IMR-90 (cell line): ENCODE measurements at regions not wholly inside any gene's neighbourhood (a gene's known extent, or its start where the extent isn't known, plus 50 kb on each side); places are given as distances from the start of the nearest gene placed in this dataset.

Experiments
- ATAC-seq: fragments of 200-7000 bp; cut with Tn5 transposase; 2 replicates; pipeline ENCODE4 v1.9.1; 2020; ENCODE audit warnings: low read depth, mild to moderate bottlenecking, moderate library complexity
- BruUV-seq: library from RNA; stranded (reverse); fragments of 400-500 nt; replicated peaks from 2 replicates; lab custom pipeline; 2021; lab: Mats Ljungman, UMichigan
- CTCF ChIA-PET: fragments of 300-600 bp; formaldehyde crosslinking; extraction: SDS; loops from one replicate; lab custom pipeline; 2021; ENCODE audit warnings: antibody characterized with exemption; lab: Yijun Ruan, JAX
- POLR2A ChIA-PET: fragments of 300-600 bp; sonication (Branson Sonifier 250); formaldehyde crosslinking; loops from one replicate; lab custom pipeline; 2022; ENCODE audit warnings: antibody characterized with exemption; ENCODE audit not compliant: unreplicated experiment; lab: Charles Lee
- DNase-seq: peaks from one replicate; pipeline ENCODE4 v3.0.0; 2013
- H2AFZ ChIP-seq: replicated peaks from 2 replicates; pipeline ENCODE3; 2013; ENCODE audit warnings: low read length, mild to moderate bottlenecking; ENCODE audit not compliant: poor library complexity
- H2AK5ac ChIP-seq: 2 replicates; pipeline ENCODE4 v1.6.1; 2013; ENCODE audit warnings: low read depth, low read length, inconsistent platforms
- H2AK9ac ChIP-seq: replicated peaks from 2 replicates; pipeline ENCODE3; 2013; ENCODE audit warnings: mild to moderate bottlenecking, low read depth, low read length, moderate library complexity; ENCODE audit not compliant: poor library complexity
- H2BK120ac ChIP-seq: 2 replicates; pipeline ENCODE4 v1.6.1; 2013; ENCODE audit warnings: low read depth, low read length, inconsistent platforms
- H2BK15ac ChIP-seq: 3 replicates; pipeline ENCODE4 v1.6.1; 2013; ENCODE audit warnings: low read depth, low read length, inconsistent platforms
- H2BK20ac ChIP-seq: 2 replicates; pipeline ENCODE4 v1.6.1; 2013; ENCODE audit warnings: low read depth, mild to moderate bottlenecking, inconsistent platforms, low read length, moderate library complexity
- H2BK5ac ChIP-seq: 2 replicates; pipeline ENCODE4 v1.6.1; 2013; ENCODE audit warnings: mild to moderate bottlenecking, low read depth, low read length, inconsistent platforms; ENCODE audit not compliant: poor library complexity, severe bottlenecking
- H3K14ac ChIP-seq: replicated peaks from 2 replicates; pipeline ENCODE4 v1.6.1; 2013; ENCODE audit warnings: low read depth, low read length, inconsistent platforms
- H3K18ac ChIP-seq: 2 replicates; pipeline ENCODE4 v1.6.1; 2013; ENCODE audit warnings: low read depth, low read length, control low read depth
- H3K23ac ChIP-seq: 2 replicates; pipeline ENCODE4 v1.6.1; 2013; ENCODE audit warnings: low read depth, low read length, inconsistent platforms
- H3K27ac ChIP-seq: 2 replicates; pipeline ENCODE4 v1.5.1; 2013; ENCODE audit warnings: mild to moderate bottlenecking, control low read depth, low read length; ENCODE audit not compliant: insufficient read depth
- H3K27me3 ChIP-seq: 2 replicates; pipeline ENCODE4 v1.6.1; 2013; ENCODE audit warnings: low read length; ENCODE audit not compliant: control insufficient read depth, insufficient read depth
- H3K36me3 ChIP-seq: 2 replicates; pipeline ENCODE4 v1.6.1; 2013; ENCODE audit warnings: low read length, mixed read lengths; ENCODE audit not compliant: control insufficient read depth, insufficient read depth
- H3K4ac ChIP-seq: 2 replicates; pipeline ENCODE4 v1.6.1; 2013; ENCODE audit warnings: low read depth, low read length, inconsistent platforms
- H3K4me1 ChIP-seq: 2 replicates; pipeline ENCODE4 v1.6.1; 2013; ENCODE audit warnings: low read length, mixed read lengths; ENCODE audit not compliant: control insufficient read depth, insufficient read depth
- H3K4me2 ChIP-seq: 2 replicates; pipeline ENCODE4 v1.6.1; 2013; ENCODE audit warnings: low read depth, mild to moderate bottlenecking, control low read depth, low read length, moderate library complexity
- H3K4me3 ChIP-seq: 2 replicates; pipeline ENCODE4 v1.5.1; 2013; ENCODE audit warnings: low read depth, mild to moderate bottlenecking, control low read depth, low read length, moderate library complexity; ENCODE audit not compliant: insufficient read depth
- H3K56ac ChIP-seq: 2 replicates; pipeline ENCODE4 v1.6.1; 2013; ENCODE audit warnings: low read length, inconsistent platforms; ENCODE audit not compliant: insufficient read depth; ENCODE audit errors: extremely low read depth
- H3K79me1 ChIP-seq, 2 experiments: 2 replicates each; pipeline ENCODE4 v1.6.1; 2013; ENCODE audit warnings: low read length in 2 of 2, inconsistent platforms in 1 of 2, low read depth in 1 of 2
- H3K9ac ChIP-seq: 2 replicates; pipeline ENCODE4 v1.6.1; 2013; ENCODE audit warnings: low read depth, low read length, control low read depth
- H3K9me1 ChIP-seq: 2 replicates; pipeline ENCODE4 v1.6.1; 2013; ENCODE audit warnings: low read length, inconsistent platforms; ENCODE audit not compliant: insufficient read depth
- H3K9me3 ChIP-seq: 2 replicates; pipeline ENCODE4 v1.6.1; 2013; ENCODE audit warnings: low read length; ENCODE audit not compliant: control insufficient read depth, insufficient read depth
- H4K20me1 ChIP-seq: 2 replicates; pipeline ENCODE4 v1.6.1; 2013; ENCODE audit warnings: low read length, inconsistent platforms; ENCODE audit not compliant: insufficient read depth
- H4K5ac ChIP-seq: 2 replicates; pipeline ENCODE4 v1.6.1; 2013; ENCODE audit warnings: mild to moderate bottlenecking, low read depth, low read length, control low read depth
- H4K8ac ChIP-seq, 2 experiments: 2 replicates each; pipeline ENCODE4 v1.6.1; 2013; ENCODE audit warnings: low read depth in 2 of 2, low read length in 2 of 2, control low read depth in 1 of 2, inconsistent platforms in 1 of 2
- H4K91ac ChIP-seq: 2 replicates; pipeline ENCODE4 v1.6.1; 2013; ENCODE audit warnings: low read depth, low read length, inconsistent platforms; ENCODE audit not compliant: insufficient read depth
- MAFK ChIP-seq: IDR thresholded peaks from 2 replicates; pipeline ENCODE4 v1.6.1; 2012; ENCODE audit warnings: low read depth, low read length, improper control_type of control experiment
- RAD21 ChIP-seq: IDR thresholded peaks from 2 replicates; pipeline ENCODE4 v1.6.1; 2012; ENCODE audit warnings: low read length, improper control_type of control experiment
- RCOR1 ChIP-seq: IDR thresholded peaks from 2 replicates; pipeline ENCODE4 v1.6.1; 2012; ENCODE audit warnings: mild to moderate bottlenecking, low read length, improper control_type of control experiment; ENCODE audit not compliant: insufficient replicate concordance
- SMC3 ChIP-seq: fragments of 150-350 bp; IDR thresholded peaks from 2 replicates; pipeline ENCODE4 v1.6.1; 2016; ENCODE audit warnings: low read depth, mild to moderate bottlenecking, antibody characterized with exemption, low read length, moderate library complexity
- WGBS, 2 experiments: methylation state at CpG; one replicate each; pipeline versions ENCODE4 v1.1.5 to v1.1.7; 2013; ENCODE audit warnings: missing lambda C conversion rate in 2 of 2; ENCODE audit not compliant: insufficient read length in 1 of 2; ENCODE audit errors: extremely low coverage in 2 of 2; 5-methylcytosine and 5-hydroxymethylcytosine counted together
- dilution Hi-C: fragments of 300-500 bp; cut with HindIII; formaldehyde crosslinking; loops from one replicate; pipeline ENCODE4 v1.14.3; 2018; ENCODE audit warnings: low sequenced_read_pairs; ENCODE audit not compliant: unreplicated experiment
- in situ Hi-C: fragments of 300-500 bp; cut with MboI; formaldehyde crosslinking; loops from 3 replicates; pipeline ENCODE4 v1.14.3; 2019; ENCODE audit warnings: low sequenced_read_pairs, inconsistent platforms, mixed read lengths
- intact Hi-C: fragments of 100-400 bp; cut with micrococcal nuclease; formaldehyde crosslinking; loops from 2 replicates; pipeline ENCODE4 v1.10.0; 2022

GRCh38 chr2:195016841-195017240 lies 640.2 kb upstream of the SLC39A10 start:
- H4K5ac ChIP-seq, result no peak overlapping the region
- H3K9me3 ChIP-seq, result no peaks in the 10 kb centered on the region
- TF ChIP-seq SMC3 (no peak), MAFK (no peak), RAD21 (no peak), RCOR1 (no peak)
- H2AFZ ChIP-seq, result no peak overlapping the region
- dilution Hi-C loops (no loop called here), in situ Hi-C loops (no loop called here), intact Hi-C loops (no loop called here)
- no TSS peak for BruUV-seq
- H3K36me3 ChIP-seq, result no peaks in the 10 kb centered on the region
- H3K18ac ChIP-seq, result no peak overlapping the region
- ATAC-seq (no peak), DNase-seq (no peak)
- no peak overlapping the region for H3K23ac ChIP-seq
- no peaks in the 10 kb centered on the region for H3K79me1 ChIP-seq
- no peak overlapping the region for H3K14ac ChIP-seq
- no peak overlapping the region for H3K9ac ChIP-seq
- H2AK5ac ChIP-seq, result no peak overlapping the region
- no peak overlapping the region for H3K27ac ChIP-seq
- no peaks in the 10 kb centered on the region for H3K4me1 ChIP-seq
- H2BK15ac ChIP-seq, result no peak overlapping the region
- WGBS, 2 experiments, result no CpG with 5 or more reads among the region's 2 CpGs
- no peak overlapping the region for H3K56ac ChIP-seq
- H3K4me3 ChIP-seq, result no peak overlapping the region
- H2AK9ac ChIP-seq, result no peak overlapping the region
- POLR2A ChIA-PET, result no interaction called here
- no peaks in the 10 kb centered on the region for H3K9me1 ChIP-seq
- H3K4me2 ChIP-seq, result no peak overlapping the region
- H3K4ac ChIP-seq, result no peak overlapping the region
- H2BK20ac ChIP-seq, result no peak overlapping the region
- no peak overlapping the region for H2BK5ac ChIP-seq
- no peak overlapping the region for H4K91ac ChIP-seq
- H2BK120ac ChIP-seq, result no peak overlapping the region
- H4K20me1 ChIP-seq, result no peaks in the 10 kb centered on the region
- CTCF ChIA-PET, result no interaction called here
- no peak overlapping the region for H4K8ac ChIP-seq
- H3K27me3 ChIP-seq, result no peaks in the 10 kb centered on the region
